Keratinocyte (primary cell): ENCODE measurements at regions not wholly inside any gene's neighbourhood (a gene's known extent, or its start where the extent isn't known, plus 50 kb on each side); places are given as distances from the start of the nearest gene placed in this dataset.

Experiments
- DNase-seq: peaks from one replicate; pipeline ENCODE4 v3.0.0-alpha.2; 2011; ENCODE audit warnings: low read depth, missing footprints, low spot score
- FAIRE-seq: peaks from 2 replicates; lab custom pipeline; 2011; peaks lifted over from hg19 to GRCh38; lab: Jason Lieb, UNC
- H2AFZ ChIP-seq: 2 replicates; pipeline ENCODE4 v1.6.0; 2012; ENCODE audit warnings: low read length, control low read depth, inconsistent platforms; ENCODE audit not compliant: control insufficient read depth
- H3K27ac ChIP-seq: 2 replicates; pipeline ENCODE4 v1.5.1; 2011; ENCODE audit warnings: low read length; ENCODE audit not compliant: control insufficient read depth, insufficient read depth
- H3K27me3 ChIP-seq: 3 replicates; pipeline ENCODE4 v1.6.0; 2011; ENCODE audit warnings: low read length; ENCODE audit not compliant: control insufficient read depth, insufficient read depth; ENCODE audit errors: extremely low read depth
- H3K36me3 ChIP-seq, 2 experiments: 2 replicates in 1 of 2; 3 replicates in 1 of 2; pipeline ENCODE4 v1.5.1; 2011; ENCODE audit warnings: low read length in 2 of 2, mild to moderate bottlenecking in 1 of 2; ENCODE audit not compliant: control insufficient read depth in 2 of 2, insufficient read depth in 2 of 2; ENCODE audit errors: extremely low read depth in 1 of 2
- H3K4me1 ChIP-seq: 3 replicates; pipeline ENCODE4 v1.5.1; 2011; ENCODE audit warnings: low read length; ENCODE audit not compliant: control insufficient read depth, insufficient read depth; ENCODE audit errors: extremely low read depth
- H3K4me2 ChIP-seq: 3 replicates; pipeline ENCODE4 v1.6.0; 2011; ENCODE audit warnings: low read depth, low read length; ENCODE audit not compliant: control insufficient read depth, insufficient read depth; ENCODE audit errors: extremely low read depth
- H3K4me3 ChIP-seq, 3 experiments: fragments of 200-600 bp in 1 of 3; sonication (generic) in 1 of 3; 2 replicates in 2 of 3; 3 replicates in 1 of 3; pipeline ENCODE4 v1.5.1; 2011 to 2016; ENCODE audit warnings: low read length in 3 of 3, mild to moderate bottlenecking in 3 of 3, control low read depth in 2 of 3, inconsistent platforms in 1 of 3, low read depth in 1 of 3, mixed read lengths in 1 of 3, mixed run types in 1 of 3, moderate library complexity in 1 of 3; ENCODE audit not compliant: control insufficient read depth in 2 of 3, insufficient read depth in 2 of 3; ENCODE audit errors: extremely low read depth in 1 of 3
- H3K79me2 ChIP-seq: 2 replicates; pipeline ENCODE4 v1.6.0; 2012; ENCODE audit warnings: low read length; ENCODE audit not compliant: control insufficient read depth, insufficient read depth
- H3K9ac ChIP-seq: 3 replicates; pipeline ENCODE4 v1.6.0; 2011; ENCODE audit warnings: low read length; ENCODE audit not compliant: control insufficient read depth, insufficient read depth; ENCODE audit errors: extremely low read depth
- H3K9me1 ChIP-seq: 3 replicates; pipeline ENCODE4 v1.6.0; 2011; ENCODE audit warnings: low read length; ENCODE audit not compliant: control insufficient read depth, insufficient read depth; ENCODE audit errors: extremely low read depth
- H3K9me3 ChIP-seq: 2 replicates; pipeline ENCODE4 v1.5.1; 2012; ENCODE audit warnings: low read depth, low read length; ENCODE audit not compliant: control insufficient read depth
- H4K20me1 ChIP-seq: 3 replicates; pipeline ENCODE4 v1.6.0; 2011; ENCODE audit warnings: low read length; ENCODE audit not compliant: control insufficient read depth, insufficient read depth; ENCODE audit errors: extremely low read depth
- EZH2 ChIP-seq: IDR thresholded peaks from one replicate; pipeline ENCODE4 v1.6.1; 2012; ENCODE audit warnings: inconsistent platforms, mild to moderate bottlenecking, low read length, moderate library complexity
- dilution Hi-C: fragments of 300-500 bp; cut with MboI; formaldehyde crosslinking; loops from one replicate; pipeline ENCODE4 v1.7.0; 2020; ENCODE audit warnings: low sequenced_read_pairs; ENCODE audit not compliant: extremely low pct_ligation_motif_present
- TF ChIP-seq, protein P1 (sequence below), 3 experiments: IDR thresholded peaks in 1 of 3; conservative IDR thresholded peaks in 1 of 3; optimal IDR thresholded peaks in 1 of 3; 2 replicates in 2 of 3; 3 replicates in 1 of 3; pipeline versions ENCODE3 to v1.5.1; 2011; ENCODE audit warnings: low read length in 3 of 3, mild to moderate bottlenecking in 3 of 3, moderate library complexity in 2 of 3, control low read depth in 1 of 3, inconsistent platforms in 1 of 3; ENCODE audit not compliant: insufficient read depth in 2 of 3; ENCODE audit errors: extremely low read depth in 1 of 3

DNA sequence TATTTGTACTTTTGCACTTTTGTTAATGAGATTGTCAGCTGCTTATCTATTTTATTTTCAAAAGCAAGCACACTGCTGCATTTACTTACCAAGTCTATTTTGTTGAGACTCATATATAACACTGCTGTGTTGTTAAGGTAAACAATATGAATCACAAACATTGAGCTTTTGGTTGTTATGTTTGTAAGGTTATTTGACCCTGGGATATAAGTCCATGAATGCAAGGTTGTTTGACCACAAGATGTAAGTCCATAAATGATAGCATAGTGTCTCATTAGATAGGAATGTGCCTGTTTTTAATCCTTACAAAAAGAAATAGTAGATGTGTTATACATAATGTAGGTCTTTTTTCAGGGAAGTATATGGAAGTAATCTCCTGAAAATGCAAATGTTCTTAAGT lies 845.9 kb downstream of the CDH9 start:
- no peaks in the 10 kb centered on the region for H3K9me1 ChIP-seq
- FAIRE-seq (no peak), DNase-seq (no peak)
- no peak for TF ChIP-seq EZH2
- TF ChIP-seq, protein P1, sequence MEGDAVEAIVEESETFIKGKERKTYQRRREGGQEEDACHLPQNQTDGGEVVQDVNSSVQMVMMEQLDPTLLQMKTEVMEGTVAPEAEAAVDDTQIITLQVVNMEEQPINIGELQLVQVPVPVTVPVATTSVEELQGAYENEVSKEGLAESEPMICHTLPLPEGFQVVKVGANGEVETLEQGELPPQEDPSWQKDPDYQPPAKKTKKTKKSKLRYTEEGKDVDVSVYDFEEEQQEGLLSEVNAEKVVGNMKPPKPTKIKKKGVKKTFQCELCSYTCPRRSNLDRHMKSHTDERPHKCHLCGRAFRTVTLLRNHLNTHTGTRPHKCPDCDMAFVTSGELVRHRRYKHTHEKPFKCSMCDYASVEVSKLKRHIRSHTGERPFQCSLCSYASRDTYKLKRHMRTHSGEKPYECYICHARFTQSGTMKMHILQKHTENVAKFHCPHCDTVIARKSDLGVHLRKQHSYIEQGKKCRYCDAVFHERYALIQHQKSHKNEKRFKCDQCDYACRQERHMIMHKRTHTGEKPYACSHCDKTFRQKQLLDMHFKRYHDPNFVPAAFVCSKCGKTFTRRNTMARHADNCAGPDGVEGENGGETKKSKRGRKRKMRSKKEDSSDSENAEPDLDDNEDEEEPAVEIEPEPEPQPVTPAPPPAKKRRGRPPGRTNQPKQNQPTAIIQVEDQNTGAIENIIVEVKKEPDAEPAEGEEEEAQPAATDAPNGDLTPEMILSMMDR (optimal IDR thresholded peaks at IDR 0.05 in 1 of 3, IDR thresholded peaks at IDR 0.05 in 1 of 3, conservative IDR thresholded peaks at IDR 0.05 in 1 of 3; ENCODE audit: extremely low read depth in 1 of 3, insufficient read depth in 2 of 3, low read length in 3 of 3) = no peak
- no peaks in the 10 kb centered on the region for H3K4me1 ChIP-seq
- dilution Hi-C loops = no loop called here
- no peak overlapping the region for H2AFZ ChIP-seq
- no peak overlapping the region for H3K4me3 ChIP-seq
- H4K20me1 ChIP-seq = no peaks in the 10 kb centered on the region
- H3K9me3 ChIP-seq = no peaks in the 10 kb centered on the region
- no peak overlapping the region for H3K9ac ChIP-seq
- no peak overlapping the region for H3K27ac ChIP-seq
- H3K79me2 ChIP-seq = no peaks in the 10 kb centered on the region
- H3K36me3 ChIP-seq = no peaks in the 10 kb centered on the region
- no peak overlapping the region for H3K4me2 ChIP-seq
- H3K27me3 ChIP-seq = no peaks in the 10 kb centered on the region

DNA sequence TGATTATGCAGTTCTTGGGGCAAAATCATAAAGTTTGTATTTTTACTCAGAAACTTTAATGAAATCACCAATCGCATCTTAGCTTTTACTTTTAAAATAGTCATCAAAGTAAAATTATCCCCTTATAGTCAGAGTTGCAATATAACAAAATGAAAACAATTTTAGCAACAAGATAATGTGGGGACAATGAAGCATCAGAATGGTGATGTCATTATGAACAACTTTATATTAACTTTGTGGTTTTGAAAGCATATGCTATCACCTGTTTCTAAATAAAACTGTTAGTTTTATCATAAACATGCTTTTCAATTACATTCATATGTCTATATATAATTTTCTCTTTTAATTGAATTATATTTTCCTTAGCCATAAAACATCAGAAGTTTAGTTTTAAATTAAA lies 856.8 kb downstream of the CDH9 start:
- Histone ChIP-seq H3K79me2 (no peaks in the 10 kb centered on the region), H3K4me3 (no peak overlapping the region), H3K27me3 (no peaks in the 10 kb centered on the region), H3K27ac (no peak overlapping the region), H3K9me3 (peaks cover 3% of the 10 kb centered on the region), H3K36me3 (no peaks in the 10 kb centered on the region), H3K9me1 (no peaks in the 10 kb centered on the region), H3K4me2 (no peak overlapping the region), H3K4me1 (no peaks in the 10 kb centered on the region), H3K9ac (no peak overlapping the region), H2AFZ (no peak overlapping the region), H4K20me1 (no peaks in the 10 kb centered on the region)
- dilution Hi-C loops = no loop called here
- FAIRE-seq = no peak
- TF ChIP-seq, protein P1 (optimal IDR thresholded peaks at IDR 0.05 in 1 of 3, IDR thresholded peaks at IDR 0.05 in 1 of 3, conservative IDR thresholded peaks at IDR 0.05 in 1 of 3; ENCODE audit: extremely low read depth in 1 of 3, insufficient read depth in 2 of 3, low read length in 3 of 3) = no peak
- TF ChIP-seq EZH2 = no peak
- no peak for DNase-seq
